SK-N-SH treated with all-trans-retinoic acid at 6 μM for 48 hours (cell line): ENCODE measurements at regions not wholly inside any gene's neighbourhood (a gene's known extent, or its start where the extent isn't known, plus 50 kb on each side); places are given as distances from the start of the nearest gene placed in this dataset.

Experiments
- ATAC-seq: fragments of 200-7000 bp; cut with Tn5 transposase; 3 replicates; pipeline ENCODE4 v1.9.1; 2020; ENCODE audit warnings: mild to moderate bottlenecking, moderate library complexity
- ARNTL ChIP-seq: fragments of 450-650 bp; formaldehyde crosslinking; IDR thresholded peaks from 2 replicates; pipeline ENCODE4 v1.5.0; 2020; ENCODE audit warnings: low read depth, mild to moderate bottlenecking, moderate library complexity, borderline replicate concordance
- BACH2 ChIP-seq: fragments of 250-450 bp; sonication (Bioruptor Pico); IDR thresholded peaks from 2 replicates; pipeline ENCODE4 v1.9.0; 2021; ENCODE audit warnings: mild to moderate bottlenecking, borderline replicate concordance
- CSDC2 ChIP-seq: fragments of 250-450 bp; sonication (Bioruptor Pico); IDR thresholded peaks from 2 replicates; pipeline ENCODE4 v1.5.0; 2020; ENCODE audit warnings: mild to moderate bottlenecking, moderate library complexity
- ESRRG ChIP-seq: fragments of 250-450 bp; sonication (Bioruptor Pico); IDR thresholded peaks from 2 replicates; pipeline ENCODE4 v1.6.1; 2021; ENCODE audit warnings: mild to moderate bottlenecking
- GLIS3 ChIP-seq: fragments of 250-450 bp; sonication (Bioruptor Pico); IDR thresholded peaks from 2 replicates; pipeline ENCODE4 v1.5.0; 2020; ENCODE audit warnings: mild to moderate bottlenecking, moderate library complexity
- ISL1 ChIP-seq: fragments of 250-450 bp; sonication (Bioruptor Pico); IDR thresholded peaks from 2 replicates; pipeline ENCODE4 v2.1.2; 2022; ENCODE audit warnings: mild to moderate bottlenecking, moderate library complexity
- OSR1 ChIP-seq: fragments of 250-450 bp; sonication (Bioruptor Pico); IDR thresholded peaks from 2 replicates; pipeline ENCODE4 v1.8.0; 2022; ENCODE audit warnings: moderate library complexity, mild to moderate bottlenecking, inconsistent platforms
- PPARA ChIP-seq: fragments of 250-450 bp; sonication (Bioruptor Pico); IDR thresholded peaks from 2 replicates; pipeline ENCODE4 v1.5.0; 2020; ENCODE audit warnings: mild to moderate bottlenecking, borderline replicate concordance
- RARB ChIP-seq: fragments of 250-450 bp; sonication (Bioruptor Pico); IDR thresholded peaks from 2 replicates; pipeline ENCODE4 v1.8.0; 2021; ENCODE audit warnings: mild to moderate bottlenecking, moderate library complexity
- SNAI2 ChIP-seq: fragments of 250-450 bp; sonication (Bioruptor Pico); IDR thresholded peaks from 2 replicates; pipeline ENCODE4 v1.5.0; 2020; ENCODE audit warnings: mild to moderate bottlenecking, moderate library complexity
- TCF4 ChIP-seq: fragments of 250-450 bp; sonication (Bioruptor Pico); IDR thresholded peaks from 2 replicates; pipeline ENCODE4 v1.8.0; 2021; ENCODE audit warnings: mild to moderate bottlenecking, moderate library complexity, borderline replicate concordance
- TOX ChIP-seq: fragments of 250-450 bp; sonication (Bioruptor Pico); IDR thresholded peaks from 2 replicates; pipeline ENCODE4 v1.8.0; 2021; ENCODE audit warnings: mild to moderate bottlenecking, moderate library complexity, borderline replicate concordance
- ZC3H10 ChIP-seq: fragments of 250-450 bp; sonication (Bioruptor Pico); IDR thresholded peaks from 2 replicates; pipeline ENCODE4 v1.5.1; 2021; ENCODE audit warnings: mild to moderate bottlenecking, moderate library complexity
- ZFP3 ChIP-seq: fragments of 250-450 bp; sonication (Bioruptor Pico); IDR thresholded peaks from 2 replicates; pipeline ENCODE4 v1.5.0; 2020; ENCODE audit warnings: mild to moderate bottlenecking, moderate library complexity
- ZFP30 ChIP-seq: fragments of 450-650 bp; formaldehyde crosslinking; IDR thresholded peaks from 2 replicates; pipeline ENCODE4 v1.5.0; 2022; ENCODE audit warnings: mild to moderate bottlenecking, moderate library complexity
- ZNF565 ChIP-seq: fragments of 450-650 bp; formaldehyde crosslinking; conservative IDR thresholded peaks from 2 replicates; pipeline ENCODE4 v1.5.0; 2020; ENCODE audit warnings: low read depth, mild to moderate bottlenecking, moderate library complexity
- ZNF70 ChIP-seq: fragments of 450-650 bp; formaldehyde crosslinking; IDR thresholded peaks from 2 replicates; pipeline ENCODE4 v1.5.0; 2020; ENCODE audit warnings: mild to moderate bottlenecking, moderate library complexity
- ZNF8 ChIP-seq: fragments of 450-650 bp; formaldehyde crosslinking; IDR thresholded peaks from 2 replicates; pipeline ENCODE4 v1.5.0; 2020; ENCODE audit warnings: mild to moderate bottlenecking, moderate library complexity
- TF ChIP-seq, protein P1 (sequence below): fragments of 250-450 bp; sonication (Bioruptor Pico); IDR thresholded peaks from 2 replicates; pipeline ENCODE4 v1.5.1; 2020; ENCODE audit warnings: low read depth, mild to moderate bottlenecking, moderate library complexity
- TF ChIP-seq, protein P2 (sequence below): fragments of 250-450 bp; sonication (Bioruptor Pico); IDR thresholded peaks from 2 replicates; pipeline ENCODE4 v1.8.0; 2021; ENCODE audit warnings: low read depth, mild to moderate bottlenecking, moderate library complexity, borderline replicate concordance
- TF ChIP-seq, protein P3 (sequence below): fragments of 250-450 bp; sonication (Bioruptor Pico); IDR thresholded peaks from 2 replicates; pipeline ENCODE4 v1.5.1; 2021; ENCODE audit warnings: mild to moderate bottlenecking, moderate library complexity
- TF ChIP-seq, protein P4 (sequence below): fragments of 250-450 bp; sonication (Bioruptor Pico); IDR thresholded peaks from 2 replicates; pipeline ENCODE4 v1.8.0; 2020; ENCODE audit warnings: mild to moderate bottlenecking, moderate library complexity, borderline replicate concordance
- TF ChIP-seq, protein P5 (sequence below): fragments of 250-450 bp; sonication (Bioruptor Pico); IDR thresholded peaks from 2 replicates; pipeline ENCODE4 v1.5.0; 2020; ENCODE audit warnings: mild to moderate bottlenecking, moderate library complexity

DNA sequence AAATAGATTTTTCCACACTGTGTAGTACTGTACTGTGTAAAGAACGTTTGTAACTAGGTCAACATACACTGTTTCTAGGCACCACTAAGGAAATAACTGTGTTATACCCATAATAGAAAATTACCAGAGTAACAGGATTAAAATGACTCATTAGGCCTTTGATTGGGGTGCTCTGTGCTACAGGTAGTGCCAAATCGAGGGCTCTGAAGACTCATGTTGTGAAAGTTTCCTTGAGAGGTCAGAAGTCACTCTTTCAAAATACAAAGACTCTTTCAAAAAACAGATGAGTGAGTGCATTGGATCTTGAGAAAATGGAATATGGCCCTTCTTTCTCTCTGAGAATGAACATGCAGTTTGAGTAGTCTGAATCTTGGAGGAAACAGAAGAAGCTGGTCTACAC is 143.0 kb downstream of the MRPL39 start:
- ATAC-seq, result no peak
- TF ChIP-seq ZNF70 (CRISPR knock-in tag) (no peak), GLIS3 (CRISPR knock-in tag) (no peak), ZC3H10 (no peak), CSDC2 (no peak), ARNTL (CRISPR knock-in tag) (no peak), BACH2 (CRISPR knock-in tag) (no peak), ZNF8 (CRISPR knock-in tag) (no peak), ZFP30 (CRISPR knock-in tag) (no peak), RARB (CRISPR knock-in tag) (no peak), ESRRG (CRISPR knock-in tag) (no peak), PPARA (no peak), ZNF565 (CRISPR knock-in tag) (no peak), ISL1 (no peak), SNAI2 (CRISPR knock-in tag) (no peak), ZFP3 (CRISPR knock-in tag) (no peak), TCF4 (CRISPR knock-in tag) (no peak)
- TF ChIP-seq, protein P1, sequence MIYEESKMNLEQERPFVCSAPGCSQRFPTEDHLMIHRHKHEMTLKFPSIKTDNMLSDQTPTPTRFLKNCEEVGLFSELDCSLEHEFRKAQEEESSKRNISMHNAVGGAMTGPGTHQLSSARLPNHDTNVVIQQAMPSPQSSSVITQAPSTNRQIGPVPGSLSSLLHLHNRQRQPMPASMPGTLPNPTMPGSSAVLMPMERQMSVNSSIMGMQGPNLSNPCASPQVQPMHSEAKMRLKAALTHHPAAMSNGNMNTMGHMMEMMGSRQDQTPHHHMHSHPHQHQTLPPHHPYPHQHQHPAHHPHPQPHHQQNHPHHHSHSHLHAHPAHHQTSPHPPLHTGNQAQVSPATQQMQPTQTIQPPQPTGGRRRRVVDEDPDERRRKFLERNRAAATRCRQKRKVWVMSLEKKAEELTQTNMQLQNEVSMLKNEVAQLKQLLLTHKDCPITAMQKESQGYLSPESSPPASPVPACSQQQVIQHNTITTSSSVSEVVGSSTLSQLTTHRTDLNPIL (CRISPR knock-in tag), result no peak
- TF ChIP-seq, protein P2, sequence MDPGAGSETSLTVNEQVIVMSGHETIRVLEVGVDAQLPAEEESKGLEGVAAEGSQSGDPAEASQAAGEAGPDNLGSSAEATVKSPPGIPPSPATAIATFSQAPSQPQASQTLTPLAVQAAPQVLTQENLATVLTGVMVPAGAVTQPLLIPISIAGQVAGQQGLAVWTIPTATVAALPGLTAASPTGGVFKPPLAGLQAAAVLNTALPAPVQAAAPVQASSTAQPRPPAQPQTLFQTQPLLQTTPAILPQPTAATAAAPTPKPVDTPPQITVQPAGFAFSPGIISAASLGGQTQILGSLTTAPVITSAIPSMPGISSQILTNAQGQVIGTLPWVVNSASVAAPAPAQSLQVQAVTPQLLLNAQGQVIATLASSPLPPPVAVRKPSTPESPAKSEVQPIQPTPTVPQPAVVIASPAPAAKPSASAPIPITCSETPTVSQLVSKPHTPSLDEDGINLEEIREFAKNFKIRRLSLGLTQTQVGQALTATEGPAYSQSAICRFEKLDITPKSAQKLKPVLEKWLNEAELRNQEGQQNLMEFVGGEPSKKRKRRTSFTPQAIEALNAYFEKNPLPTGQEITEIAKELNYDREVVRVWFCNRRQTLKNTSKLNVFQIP (CRISPR knock-in tag), result no peak
- TF ChIP-seq, protein P3, sequence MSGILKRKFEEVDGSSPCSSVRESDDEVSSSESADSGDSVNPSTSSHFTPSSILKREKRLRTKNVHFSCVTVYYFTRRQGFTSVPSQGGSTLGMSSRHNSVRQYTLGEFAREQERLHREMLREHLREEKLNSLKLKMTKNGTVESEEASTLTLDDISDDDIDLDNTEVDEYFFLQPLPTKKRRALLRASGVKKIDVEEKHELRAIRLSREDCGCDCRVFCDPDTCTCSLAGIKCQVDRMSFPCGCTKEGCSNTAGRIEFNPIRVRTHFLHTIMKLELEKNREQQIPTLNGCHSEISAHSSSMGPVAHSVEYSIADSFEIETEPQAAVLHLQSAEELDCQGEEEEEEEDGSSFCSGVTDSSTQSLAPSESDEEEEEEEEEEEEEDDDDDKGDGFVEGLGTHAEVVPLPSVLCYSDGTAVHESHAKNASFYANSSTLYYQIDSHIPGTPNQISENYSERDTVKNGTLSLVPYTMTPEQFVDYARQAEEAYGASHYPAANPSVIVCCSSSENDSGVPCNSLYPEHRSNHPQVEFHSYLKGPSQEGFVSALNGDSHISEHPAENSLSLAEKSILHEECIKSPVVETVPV (CRISPR knock-in tag), result no peak

DNA sequence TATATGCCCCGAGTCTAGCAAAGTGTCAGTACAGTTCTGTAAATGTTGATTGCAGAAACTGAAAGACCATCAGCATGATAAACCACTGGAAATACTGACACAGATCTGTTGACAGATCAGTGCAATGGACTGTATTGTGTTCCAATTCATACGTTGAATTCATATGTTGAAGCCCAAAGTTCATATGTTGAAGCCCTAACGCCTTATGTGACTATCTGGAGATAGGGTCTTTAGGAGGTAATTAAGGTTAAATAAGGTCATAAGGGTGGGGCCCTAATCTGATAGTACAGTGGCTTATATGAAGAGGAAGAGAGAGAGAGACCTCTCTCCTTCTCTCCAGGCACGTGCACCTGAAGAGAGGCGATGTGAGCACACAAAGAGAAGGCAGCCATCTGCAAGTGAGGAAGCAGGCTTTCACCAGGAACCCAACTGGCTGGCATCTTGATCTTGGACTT is 144.7 kb downstream of the MRPL39 start:
- no peak for ATAC-seq
- TF ChIP-seq ISL1 (no peak), ZNF8 (CRISPR knock-in tag) (no peak), ZC3H10 (no peak), SNAI2 (CRISPR knock-in tag) (no peak), TCF4 (CRISPR knock-in tag) (no peak), ZFP30 (CRISPR knock-in tag) (no peak), ZNF70 (CRISPR knock-in tag) (no peak), PPARA (no peak), OSR1 (CRISPR knock-in tag) (no peak), TOX (CRISPR knock-in tag) (no peak), ARNTL (CRISPR knock-in tag) (no peak), GLIS3 (CRISPR knock-in tag) (no peak), ZNF565 (CRISPR knock-in tag) (no peak), RARB (CRISPR knock-in tag) (no peak), CSDC2 (no peak), ZFP3 (CRISPR knock-in tag) (no peak)
- TF ChIP-seq, protein P3 (CRISPR knock-in tag), result no peak
- TF ChIP-seq, protein P1 (CRISPR knock-in tag), result no peak
- TF ChIP-seq, protein P4, sequence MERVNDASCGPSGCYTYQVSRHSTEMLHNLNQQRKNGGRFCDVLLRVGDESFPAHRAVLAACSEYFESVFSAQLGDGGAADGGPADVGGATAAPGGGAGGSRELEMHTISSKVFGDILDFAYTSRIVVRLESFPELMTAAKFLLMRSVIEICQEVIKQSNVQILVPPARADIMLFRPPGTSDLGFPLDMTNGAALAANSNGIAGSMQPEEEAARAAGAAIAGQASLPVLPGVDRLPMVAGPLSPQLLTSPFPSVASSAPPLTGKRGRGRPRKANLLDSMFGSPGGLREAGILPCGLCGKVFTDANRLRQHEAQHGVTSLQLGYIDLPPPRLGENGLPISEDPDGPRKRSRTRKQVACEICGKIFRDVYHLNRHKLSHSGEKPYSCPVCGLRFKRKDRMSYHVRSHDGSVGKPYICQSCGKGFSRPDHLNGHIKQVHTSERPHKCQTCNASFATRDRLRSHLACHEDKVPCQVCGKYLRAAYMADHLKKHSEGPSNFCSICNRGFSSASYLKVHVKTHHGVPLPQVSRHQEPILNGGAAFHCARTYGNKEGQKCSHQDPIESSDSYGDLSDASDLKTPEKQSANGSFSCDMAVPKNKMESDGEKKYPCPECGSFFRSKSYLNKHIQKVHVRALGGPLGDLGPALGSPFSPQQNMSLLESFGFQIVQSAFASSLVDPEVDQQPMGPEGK, result no peak
- TF ChIP-seq, protein P5, sequence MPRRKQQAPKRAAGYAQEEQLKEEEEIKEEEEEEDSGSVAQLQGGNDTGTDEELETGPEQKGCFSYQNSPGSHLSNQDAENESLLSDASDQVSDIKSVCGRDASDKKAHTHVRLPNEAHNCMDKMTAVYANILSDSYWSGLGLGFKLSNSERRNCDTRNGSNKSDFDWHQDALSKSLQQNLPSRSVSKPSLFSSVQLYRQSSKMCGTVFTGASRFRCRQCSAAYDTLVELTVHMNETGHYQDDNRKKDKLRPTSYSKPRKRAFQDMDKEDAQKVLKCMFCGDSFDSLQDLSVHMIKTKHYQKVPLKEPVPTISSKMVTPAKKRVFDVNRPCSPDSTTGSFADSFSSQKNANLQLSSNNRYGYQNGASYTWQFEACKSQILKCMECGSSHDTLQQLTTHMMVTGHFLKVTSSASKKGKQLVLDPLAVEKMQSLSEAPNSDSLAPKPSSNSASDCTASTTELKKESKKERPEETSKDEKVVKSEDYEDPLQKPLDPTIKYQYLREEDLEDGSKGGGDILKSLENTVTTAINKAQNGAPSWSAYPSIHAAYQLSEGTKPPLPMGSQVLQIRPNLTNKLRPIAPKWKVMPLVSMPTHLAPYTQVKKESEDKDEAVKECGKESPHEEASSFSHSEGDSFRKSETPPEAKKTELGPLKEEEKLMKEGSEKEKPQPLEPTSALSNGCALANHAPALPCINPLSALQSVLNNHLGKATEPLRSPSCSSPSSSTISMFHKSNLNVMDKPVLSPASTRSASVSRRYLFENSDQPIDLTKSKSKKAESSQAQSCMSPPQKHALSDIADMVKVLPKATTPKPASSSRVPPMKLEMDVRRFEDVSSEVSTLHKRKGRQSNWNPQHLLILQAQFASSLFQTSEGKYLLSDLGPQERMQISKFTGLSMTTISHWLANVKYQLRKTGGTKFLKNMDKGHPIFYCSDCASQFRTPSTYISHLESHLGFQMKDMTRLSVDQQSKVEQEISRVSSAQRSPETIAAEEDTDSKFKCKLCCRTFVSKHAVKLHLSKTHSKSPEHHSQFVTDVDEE (CRISPR knock-in tag), result no peak
